ENCODE measurements at regions not wholly inside any gene's neighbourhood (a gene's known extent, or its start where the extent isn't known, plus 50 kb on each side); places are given as distances from the start of the nearest gene placed in this dataset.
"Not testable (repeated sequence)": the region's sequence is repeated elsewhere in the genome, so short reads cannot be mapped to it uniquely, and the experiment has no call there.

DNA sequence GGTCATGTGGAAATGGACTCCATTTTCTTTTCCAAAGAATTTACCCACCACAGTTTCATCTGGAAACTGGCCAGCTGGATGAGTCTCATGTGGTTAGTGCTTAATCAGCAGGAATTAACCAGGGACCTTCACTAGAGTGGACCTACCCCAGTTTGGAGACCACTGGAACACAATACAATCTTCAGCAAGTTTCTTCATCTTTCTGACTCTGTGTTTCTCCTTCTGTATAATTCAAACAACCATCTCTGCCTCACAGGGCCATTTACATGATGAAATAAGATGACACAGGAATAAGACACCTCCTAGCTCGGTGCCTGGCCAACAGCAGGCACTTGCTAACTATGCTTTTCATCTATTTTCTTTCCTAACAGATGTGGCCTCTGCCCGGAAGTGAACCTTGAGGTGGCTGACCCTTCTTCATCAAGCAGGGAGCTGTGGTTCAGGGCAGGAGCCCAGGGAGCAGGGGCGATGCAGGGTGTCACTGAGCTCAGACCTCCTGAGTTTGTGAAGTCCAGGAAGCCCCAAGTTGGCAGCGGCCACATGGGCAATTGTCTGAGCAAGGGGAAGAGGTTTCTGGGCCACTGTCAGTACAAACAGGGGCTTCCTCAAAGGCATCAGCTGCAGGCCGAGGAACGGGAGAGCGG, 98.8 kb downstream of the SOD2 start:
- no peak for DNase-seq (ENCODE audit: low spot score)

DNA sequence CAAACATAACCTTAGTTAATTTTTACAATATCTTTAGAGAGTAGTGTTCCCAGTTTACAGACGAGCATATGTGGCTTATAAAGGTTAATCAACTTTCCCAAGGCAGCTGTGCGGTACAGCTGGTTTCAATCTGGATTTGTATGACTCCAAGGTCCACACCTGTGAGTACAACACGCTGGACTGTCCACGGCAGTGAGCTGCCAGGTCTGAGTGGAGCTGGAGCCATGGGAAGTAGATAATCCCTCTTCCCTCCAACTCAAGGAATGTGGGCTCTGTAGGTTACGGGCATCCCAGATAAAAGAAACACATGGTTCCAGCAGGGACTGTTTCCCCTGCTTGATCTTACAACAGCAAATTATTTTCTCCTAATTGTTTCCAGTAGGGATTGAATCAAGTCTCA, 102.2 kb downstream of the SOD2 start:
- no peak for DNase-seq (ENCODE audit: low spot score)

DNA sequence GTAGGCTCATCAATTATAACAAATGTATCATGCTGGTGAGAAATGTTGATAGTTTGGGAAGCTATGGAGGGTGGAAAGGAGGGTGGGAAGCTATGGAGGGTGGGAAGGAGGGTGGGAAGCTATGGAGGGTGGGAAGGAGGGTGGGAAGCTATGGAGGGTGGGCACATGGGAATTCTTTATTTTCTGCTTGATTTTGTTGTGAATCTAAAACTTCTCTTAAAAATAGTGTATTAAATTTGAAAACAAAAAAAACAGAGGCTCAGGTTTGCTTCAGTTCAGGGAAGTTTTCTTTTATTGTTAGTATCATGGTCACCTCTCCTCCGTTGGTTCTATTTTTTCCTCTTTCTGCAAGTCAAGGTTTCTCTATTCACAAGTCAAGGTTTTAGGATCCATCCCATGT, 106.4 kb downstream of the SOD2 start:
- DNase-seq (ENCODE audit: low spot score) = no peak

DNA sequence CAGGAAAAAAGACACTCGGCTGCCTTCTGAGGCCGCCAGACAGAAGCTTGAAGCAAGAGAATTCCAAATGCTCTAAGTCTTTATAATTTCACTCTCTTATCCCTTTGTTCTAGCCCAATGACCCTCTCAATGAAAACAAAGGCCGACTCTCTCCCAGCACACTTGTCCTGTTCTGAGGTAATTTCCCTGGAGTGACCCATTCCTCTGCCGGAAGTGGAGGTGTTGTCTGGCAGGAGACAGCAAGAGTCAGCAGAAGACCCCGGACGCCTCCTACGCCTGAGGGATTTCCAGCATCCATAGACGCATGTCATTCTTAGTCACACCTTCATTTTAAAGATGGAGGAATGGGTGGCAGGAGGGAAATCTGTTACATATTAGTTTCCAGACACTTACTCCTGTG, 110.3 kb downstream of the SOD2 start:
- DNase-seq (ENCODE audit: low spot score) = no peak

DNA sequence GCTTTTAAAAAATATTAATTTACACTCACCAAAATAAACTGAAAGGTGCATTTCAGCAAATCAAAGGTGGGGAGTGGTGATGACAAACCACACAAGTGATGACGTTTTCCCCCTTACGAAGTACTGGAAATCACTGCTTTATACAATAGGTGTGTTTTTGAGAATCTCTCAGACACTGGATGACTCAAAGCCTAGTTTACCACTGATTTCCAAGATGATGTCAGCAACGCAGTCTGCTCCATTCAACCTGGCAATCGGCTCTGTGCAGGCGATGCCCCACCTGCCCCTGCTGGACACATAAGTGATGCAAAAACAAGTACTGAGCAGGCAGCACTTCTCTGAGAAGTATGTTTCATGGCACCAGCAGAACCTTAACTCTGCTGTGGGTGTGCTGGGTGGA, 114.4 kb downstream of the SOD2 start:
- DNase-seq (ENCODE audit: low spot score) = no peak

DNA sequence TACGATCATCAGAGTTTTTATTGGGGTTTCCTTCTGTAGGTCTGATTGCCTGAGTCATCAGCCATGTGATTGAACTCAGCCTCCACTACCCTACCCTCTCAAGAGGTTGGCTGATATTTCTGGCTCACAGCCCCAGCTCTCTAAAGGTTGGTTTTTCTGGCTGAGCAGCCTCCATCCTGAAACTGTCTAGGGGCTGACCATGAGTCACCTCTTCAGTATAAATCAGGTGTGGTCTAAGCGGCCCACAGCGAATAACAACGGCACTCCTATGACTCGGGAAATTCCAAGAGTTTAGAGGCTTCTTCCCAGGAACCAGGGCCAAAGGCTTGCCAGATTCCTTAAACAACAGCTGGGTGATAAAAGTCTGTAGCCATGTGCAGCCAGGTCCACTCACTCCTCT, 115.5 kb downstream of the SOD2 start:
- DNase-seq (ENCODE audit: low spot score) = no peak

DNA sequence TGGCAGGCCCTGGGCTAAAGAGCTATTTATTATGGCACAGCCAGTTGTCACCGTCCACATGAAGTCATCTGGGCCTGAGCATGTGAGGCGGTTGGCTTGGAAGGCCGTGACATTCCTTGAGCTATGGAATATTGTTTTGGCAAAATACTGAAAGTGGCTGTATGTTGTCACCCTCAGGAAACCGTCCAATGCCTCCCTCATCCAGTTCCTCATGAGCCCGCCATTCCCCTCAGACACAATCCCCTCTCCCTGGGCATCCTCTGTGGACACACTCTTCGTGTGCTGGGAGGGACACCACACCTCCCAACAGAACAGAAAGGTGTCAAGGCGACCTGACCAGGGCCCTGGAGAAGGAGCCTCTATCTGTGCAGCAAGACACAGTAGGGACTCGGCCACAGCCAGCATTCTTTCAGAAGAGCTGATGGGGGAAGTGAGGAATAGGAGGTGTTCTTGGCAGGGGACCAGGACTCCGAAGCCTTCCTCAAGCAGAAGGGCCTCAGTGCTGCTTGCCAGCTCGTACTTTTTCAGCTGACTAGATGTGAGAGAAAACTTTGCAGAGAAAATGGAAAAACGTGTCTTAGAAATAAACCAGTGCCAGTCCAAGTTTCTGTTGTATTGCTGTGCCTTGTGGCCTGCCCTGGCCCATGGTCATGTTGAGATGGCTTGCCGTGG, 120.5 kb downstream of the SOD2 start:
- DNase-seq (ENCODE audit: low spot score) = no peak

DNA sequence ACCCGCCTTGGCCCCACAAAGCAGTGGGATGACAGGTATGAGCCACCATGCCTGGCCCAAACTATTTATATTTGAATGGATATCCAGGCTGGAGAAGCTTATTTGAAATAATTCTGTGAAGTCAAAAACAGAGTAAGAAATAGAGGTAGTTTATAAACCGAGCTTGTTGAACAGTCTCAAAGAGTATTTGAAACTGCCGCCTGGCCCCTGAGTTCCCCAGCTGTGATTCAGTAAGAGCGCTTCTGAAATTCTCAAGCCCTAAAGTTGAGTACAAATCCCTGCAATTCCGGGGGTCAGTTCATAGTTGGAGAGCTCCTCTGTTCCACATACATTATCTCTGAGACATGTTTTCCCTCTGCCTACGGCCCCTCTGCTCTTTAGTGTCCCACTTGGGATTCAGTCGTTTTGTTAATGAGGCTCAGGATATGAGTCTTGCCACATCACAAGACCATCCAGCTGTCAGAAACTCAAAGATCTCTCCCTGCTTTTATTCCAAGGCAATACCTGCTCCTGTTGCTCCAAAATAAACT, 127.8 kb downstream of the SOD2 start:
- DNase-seq (ENCODE audit: low spot score) = no peak

DNA sequence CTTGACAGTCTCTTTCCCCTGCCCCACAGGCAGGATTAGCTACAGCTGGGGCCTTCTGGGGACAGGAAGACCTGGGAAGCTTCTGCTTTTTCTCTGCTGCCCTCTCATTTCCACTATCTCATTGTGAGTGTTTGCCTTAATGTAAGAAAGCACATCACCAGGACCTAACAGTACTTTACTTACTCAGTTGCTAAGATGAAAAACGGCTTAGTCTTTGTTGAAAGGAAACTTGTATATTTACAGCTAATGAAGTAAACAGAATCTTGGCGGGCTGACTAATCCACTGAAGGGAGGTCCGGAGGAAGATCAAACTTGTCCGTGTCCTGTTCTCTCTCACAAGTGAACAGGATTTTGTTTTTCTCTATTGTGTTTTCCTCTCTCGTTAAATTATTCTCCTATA, 128.6 kb downstream of the SOD2 start:
- DNase-seq (ENCODE audit: low spot score) = no peak

DNA sequence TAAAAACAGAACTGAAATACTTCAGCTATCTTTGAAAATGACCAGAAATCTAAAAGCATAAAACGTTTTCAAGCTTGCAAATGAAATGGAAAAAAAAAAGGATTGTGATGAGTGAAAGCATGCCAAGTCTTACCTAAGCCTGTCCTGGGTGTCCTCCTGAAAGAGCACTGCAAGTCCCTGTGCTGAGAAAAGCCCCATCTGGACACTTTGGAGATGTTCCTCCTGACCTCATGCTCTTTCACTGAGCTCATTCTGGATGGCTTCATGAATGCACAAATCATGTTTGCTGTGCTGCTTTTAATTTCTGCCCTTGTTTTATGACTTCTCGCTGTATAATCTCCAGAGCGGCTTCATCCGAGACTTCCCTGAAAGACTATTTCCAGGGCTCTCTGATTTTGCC, 136.0 kb downstream of the SOD2 start:
- DNase-seq (ENCODE audit: low spot score) = no peak

DNA sequence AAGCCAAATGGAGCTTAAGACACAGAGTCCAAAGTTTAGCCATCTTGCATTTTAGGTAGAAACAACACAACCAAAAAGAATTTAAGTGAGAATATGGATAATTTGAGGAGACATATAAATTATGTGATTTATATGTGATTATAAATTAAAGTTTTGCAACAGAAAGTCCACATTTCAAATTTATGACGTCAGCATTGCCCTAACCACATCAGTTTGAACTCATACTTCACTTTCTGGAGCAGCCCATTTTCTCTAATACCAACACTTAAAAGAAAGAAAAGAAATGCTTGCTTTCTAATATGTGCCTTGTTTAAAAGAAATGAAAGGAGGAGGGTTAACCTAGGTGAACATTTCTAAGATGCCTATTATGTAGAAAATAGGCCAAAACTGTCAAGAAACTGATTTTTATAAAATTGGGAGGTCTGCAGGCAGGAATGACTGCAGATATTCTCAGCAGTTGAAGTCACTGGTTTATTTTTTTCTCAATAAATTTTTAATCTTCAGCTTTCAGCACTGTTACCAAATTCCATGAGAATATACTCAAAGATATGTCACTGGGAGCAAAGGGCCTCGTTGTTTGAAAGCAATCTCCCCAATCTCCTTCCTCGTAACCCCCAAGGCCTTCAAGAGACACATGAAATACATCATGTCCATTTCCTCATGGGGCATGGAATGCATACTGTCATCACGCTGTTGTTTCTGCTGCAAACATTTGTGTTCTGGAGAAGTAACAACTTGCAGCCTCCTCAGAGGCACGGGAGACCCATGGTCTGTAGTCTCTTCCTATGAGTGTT, 137.8 kb downstream of the SOD2 start:
- no peak for DNase-seq (ENCODE audit: low spot score)

DNA sequence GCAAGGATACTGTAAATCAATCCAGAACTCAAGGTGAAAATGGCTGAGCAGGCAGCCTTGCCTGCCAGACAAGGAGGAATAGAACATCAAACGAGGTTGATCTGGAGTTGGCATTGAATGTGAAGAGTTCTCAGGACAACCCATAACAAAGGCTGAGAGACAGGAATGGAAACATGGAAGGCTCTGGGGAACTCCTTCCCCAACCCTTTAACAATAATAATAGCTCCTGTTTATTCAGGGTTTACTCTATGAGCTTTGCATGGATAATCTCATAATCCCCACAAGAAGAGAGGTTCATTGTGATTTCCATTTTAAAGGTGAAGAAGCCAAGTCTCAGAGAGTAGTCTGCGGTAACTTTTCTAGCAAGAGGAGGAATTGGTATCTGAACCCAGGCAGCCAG, 151.7 kb downstream of the SOD2 start:
- no peak for DNase-seq (ENCODE audit: low spot score)

DNA sequence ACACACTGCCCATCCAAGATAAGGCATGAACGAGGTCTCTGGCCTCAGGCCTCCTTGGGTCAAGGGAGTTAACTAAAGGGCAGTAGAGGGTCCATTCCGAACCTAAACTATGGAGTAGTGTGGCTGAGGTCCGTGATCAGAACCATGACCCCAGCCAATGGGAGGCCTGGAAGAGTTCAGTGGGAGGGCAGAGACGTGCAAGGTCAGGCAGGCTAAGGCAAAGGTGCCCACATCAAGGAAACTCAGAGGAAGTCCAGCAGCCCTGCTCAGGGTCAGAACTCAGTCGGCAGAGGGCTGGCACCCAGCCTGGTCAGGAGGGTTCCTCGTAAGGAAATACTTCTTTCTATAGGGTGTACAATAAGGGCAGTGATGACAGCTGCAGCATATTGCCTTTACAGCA, 152.2 kb downstream of the SOD2 start:
- no peak for DNase-seq (ENCODE audit: low spot score)

DNA sequence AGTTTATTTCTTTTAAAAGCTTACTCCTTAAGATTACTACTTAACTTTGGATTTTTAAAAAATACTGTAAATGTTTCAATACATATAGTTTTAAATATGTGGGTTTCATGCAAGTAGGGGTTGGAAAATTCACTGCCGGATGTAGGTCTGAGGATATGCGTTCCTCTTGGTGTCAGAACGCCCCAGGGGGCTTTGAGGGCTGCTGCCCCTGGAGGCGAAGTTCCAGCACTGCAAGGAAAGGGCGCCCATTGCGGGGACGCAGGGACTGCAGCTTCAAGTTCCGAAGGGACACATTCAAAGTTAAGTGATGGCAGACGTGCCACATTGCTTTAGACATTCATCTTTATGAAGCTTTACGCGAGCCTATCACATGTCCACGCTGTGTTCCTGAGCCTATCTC, 152.9 kb downstream of the SOD2 start:
- peak; percentile 7 for DNase-seq (ENCODE audit: low spot score)

DNA sequence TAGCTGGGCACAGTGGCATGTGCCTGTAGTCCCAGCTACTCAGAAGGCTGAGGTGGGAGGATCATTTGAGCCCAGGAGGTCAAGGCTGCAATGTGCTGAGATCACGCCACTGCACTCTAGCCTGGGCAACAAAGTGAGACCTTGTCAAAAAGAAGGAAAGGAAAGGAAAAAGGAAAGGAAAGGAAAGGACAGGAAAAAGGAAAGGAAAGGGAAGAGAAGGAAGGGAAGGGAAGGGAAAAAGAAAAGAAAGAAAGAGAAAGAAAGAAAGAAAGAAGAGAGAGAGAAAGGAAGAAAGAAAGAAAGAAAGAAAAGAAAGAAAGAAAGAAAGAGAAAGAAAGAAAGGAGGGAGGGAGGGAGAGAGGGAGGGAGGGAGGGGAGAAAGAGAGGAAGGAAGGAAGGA, 155.0 kb downstream of the SOD2 start:
- DNase-seq (ENCODE audit: low spot score) = not testable (repeated sequence)

DNA sequence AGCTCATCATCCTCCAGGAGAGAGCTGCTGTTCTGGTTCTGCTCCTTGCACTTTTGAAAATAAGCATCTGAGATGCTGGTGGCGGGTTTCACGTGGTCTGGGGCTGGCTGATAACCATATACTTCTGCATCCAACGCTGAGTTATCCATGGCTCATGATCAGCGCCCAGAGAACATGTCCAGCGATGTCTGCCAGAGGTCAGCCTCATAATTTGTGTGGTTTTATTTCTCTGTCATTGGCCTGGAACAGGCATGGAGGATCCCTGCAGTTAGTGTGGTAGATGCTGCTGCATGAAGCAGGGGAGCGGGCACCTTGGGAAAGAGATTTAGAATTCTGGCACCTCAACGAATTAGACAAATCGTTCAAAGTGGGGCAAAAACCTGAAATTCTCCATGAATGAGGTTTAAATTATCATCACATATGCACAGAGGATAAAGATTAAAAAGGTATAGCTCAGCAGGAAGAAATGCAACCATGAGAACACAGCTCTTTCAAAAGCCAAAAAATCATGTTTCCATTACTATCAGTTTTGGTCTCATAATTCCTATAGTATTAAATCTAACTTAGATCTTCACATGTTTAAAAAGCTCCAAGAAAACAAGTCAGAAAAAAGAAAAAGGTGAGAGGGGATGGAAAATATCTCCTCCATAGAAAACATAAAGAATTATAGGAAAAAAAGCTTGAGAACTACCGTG, 157.2 kb downstream of the SOD2 start:
- no peak for DNase-seq (ENCODE audit: low spot score)

DNA sequence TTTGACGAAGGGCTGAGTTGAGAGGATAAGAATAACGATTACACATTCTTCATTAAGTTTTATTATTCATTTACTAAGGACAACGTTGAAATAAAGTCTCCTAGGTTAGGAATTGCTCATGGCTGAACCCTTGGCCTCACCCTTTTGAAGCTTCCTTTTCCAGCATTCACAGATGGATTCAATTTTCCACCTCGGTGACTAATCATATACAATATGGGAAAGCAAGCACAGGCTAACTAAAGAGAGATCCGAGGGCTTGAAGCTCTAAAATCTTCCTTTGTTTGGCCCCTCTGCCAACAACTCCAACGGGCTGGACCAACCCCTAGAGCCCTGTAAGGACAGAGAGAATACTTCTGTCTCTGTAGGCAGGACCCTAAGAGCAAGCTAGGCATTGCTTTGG, 159.5 kb downstream of the SOD2 start:
- no peak for DNase-seq (ENCODE audit: low spot score)

DNA sequence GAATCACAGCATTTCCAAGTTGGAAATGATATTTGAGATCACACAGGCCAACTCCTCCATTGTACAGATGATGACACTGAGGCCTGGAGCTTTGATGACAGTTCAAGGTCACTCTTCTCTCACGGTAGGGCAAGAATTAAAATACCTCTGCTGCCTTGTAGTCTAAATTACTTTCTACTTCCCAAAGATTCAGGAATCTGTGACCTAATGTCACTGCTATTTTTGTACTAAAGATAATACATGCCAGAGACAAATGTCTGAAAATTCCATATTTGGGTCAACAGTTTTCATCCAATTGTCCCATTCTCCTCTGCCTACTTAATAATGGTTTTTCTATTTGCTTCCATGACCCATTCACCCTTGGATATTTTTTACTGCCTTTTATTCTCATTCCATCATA, 160.0 kb downstream of the SOD2 start:
- no peak for DNase-seq (ENCODE audit: low spot score)

DNA sequence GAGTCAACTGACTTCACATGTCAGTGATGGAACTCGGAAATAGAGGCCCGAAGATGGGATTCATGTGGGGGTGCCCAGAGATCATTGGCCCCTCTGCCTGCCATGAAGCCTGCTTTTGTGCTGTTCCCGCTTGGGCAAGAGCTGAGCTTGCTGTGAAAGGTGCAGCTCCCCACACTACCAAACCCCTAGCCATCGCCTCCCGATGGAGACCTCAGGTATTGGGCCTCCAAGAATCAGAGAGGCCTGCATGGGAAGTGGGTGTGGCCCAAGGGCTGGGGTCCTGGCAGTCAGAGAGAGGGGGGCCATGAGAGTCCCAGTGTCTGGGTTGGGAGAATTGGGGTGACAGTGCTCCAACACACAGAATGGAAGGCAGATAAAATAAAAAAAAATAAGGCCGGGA, 160.9 kb downstream of the SOD2 start:
- DNase-seq (ENCODE audit: low spot score) = no peak

DNA sequence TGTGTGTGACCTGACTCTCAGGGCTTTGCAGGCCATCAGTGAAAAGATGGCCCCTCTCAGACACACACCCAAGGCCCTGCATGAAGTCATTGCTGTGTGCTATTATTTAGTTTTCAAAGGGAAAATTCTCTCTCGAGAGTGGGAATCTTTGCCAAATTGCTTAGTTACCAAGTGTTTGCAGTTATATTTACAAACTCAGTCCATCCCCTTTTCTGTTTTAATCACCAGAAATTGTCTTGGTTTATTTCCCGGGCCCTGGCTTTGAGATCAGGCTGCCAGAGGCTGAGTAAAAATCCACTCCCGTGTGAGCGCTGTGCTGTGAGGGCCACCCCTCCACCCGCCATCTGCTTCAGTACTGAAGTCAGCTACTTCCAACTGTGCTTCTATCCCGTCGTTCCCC, 163.1 kb downstream of the SOD2 start:
- DNase-seq (ENCODE audit: low spot score) = no peak

DNA sequence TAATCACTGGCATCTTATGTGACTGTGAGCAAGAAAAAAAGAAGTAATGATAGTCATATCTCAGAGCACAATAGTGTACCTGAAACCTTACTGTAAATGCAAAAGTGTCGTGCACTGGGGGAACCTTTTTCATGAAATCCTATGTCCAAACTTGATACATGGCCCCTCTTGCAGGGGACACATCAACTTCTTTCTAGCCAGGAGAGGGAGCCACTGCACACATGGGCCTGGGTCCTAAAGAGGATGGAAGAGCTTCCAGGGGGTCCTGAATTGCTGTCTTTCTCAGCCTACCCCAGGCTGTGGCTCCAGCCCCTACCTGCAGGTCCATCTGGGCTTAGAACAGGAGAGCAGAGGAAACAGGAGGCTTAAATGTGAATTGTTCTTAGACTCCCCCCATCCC, 165.7 kb downstream of the SOD2 start:
- no peak for DNase-seq (ENCODE audit: low spot score)

DNA sequence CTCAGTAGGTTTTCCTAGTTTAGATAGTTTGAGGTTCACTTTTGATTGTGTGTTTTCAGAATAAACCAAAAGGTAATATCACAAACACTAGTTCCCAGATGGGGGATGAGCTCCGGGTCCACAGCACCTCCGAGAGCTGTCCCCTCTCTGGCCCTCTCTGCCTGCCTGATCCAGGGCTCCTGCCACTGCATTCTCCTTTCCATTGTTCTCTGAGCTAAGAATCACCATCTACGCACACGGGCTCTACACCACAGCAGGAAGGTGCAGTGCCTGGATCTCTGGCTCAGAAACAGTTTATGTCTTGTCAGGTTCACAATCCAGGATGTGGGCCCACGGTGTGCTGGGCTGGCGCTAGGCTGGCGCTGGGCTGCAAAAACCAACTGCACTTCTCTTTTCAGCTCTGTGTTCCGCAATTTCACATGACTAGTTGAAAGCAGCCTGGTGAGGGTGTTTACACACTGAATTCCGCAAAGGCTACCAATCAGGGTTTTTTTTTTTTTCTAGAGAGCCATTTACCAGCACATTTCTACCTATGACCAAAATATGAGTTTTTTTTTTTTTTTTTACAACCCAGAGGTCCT, 167.5 kb downstream of the SOD2 start:
- DNase-seq (ENCODE audit: low spot score) = no peak

Measured in NAMALWA (cell line).